Caki2 (cell line): ENCODE measurements at regions not wholly inside any gene's neighbourhood (a gene's known extent, or its start where the extent isn't known, plus 50 kb on each side); places are given as distances from the start of the nearest gene placed in this dataset.

Experiments
- DNase-seq: peaks from one replicate; pipeline ENCODE4 v3.0.0-alpha.2; 2015; ENCODE audit warnings: low read depth
- in situ Hi-C: cut with HindIII; loops from 2 replicates; pipeline ENCODE4 v1.10.0; 2016; ENCODE audit warnings: low sequenced_read_pairs, low pct_unique_long_range_greater_than_20kb, mixed read lengths

DNA sequence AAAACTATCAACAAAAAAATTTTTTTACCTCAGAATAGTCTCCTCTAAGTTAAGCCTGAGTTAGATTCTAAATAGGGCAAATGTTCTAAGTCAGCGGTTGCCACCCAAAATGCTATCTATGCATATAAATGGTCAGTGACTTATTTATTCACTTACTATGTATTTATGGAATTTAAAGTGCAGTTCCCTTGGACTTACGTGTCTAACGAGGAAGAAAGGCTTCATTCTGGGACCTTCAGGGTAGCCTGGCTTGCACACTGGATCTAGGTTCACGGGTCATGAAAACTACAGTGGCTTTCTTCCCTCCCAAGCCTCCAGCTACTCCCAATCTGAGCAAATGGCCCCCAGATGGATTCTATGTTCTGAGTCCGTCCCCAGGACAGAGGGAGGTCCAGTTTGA is 77.1 kb downstream of the ARF6 start:
- DNase-seq = no peak
- in situ Hi-C loops = no loop called here

DNA sequence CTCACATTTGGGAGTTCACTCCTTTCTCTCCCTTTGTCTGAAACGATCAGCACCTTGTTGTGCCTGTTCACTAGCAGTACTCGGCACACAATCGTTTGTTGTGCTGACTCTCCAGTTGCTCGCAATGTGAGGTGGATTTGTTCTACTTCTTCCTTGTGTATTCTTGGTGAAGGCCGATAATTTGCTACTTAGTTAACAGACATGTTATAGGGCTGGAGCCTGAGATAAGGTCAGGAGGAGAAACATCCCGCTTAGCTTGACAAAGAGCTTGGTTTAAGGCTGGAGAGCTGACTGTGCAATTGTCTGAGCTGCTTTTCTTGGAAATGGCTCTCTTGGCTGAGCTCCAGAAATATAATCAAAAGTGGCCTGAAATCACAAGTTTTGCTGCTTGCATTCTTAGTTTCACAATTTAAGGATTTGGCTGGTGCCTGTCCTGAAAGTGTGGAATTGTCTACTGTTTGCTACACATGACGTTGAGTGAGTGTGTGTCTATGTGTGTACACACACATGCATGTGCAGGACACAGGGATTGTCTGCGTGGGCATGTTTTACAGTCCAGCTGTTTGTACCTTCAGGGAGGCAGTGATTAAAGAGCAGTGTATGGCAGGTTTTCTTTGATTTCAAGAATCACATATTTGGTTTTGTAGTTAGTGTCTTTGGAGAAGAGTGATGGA is 77.7 kb downstream of the ARF6 start:
- DNase-seq = no peak
- in situ Hi-C loops = no loop called here

DNA sequence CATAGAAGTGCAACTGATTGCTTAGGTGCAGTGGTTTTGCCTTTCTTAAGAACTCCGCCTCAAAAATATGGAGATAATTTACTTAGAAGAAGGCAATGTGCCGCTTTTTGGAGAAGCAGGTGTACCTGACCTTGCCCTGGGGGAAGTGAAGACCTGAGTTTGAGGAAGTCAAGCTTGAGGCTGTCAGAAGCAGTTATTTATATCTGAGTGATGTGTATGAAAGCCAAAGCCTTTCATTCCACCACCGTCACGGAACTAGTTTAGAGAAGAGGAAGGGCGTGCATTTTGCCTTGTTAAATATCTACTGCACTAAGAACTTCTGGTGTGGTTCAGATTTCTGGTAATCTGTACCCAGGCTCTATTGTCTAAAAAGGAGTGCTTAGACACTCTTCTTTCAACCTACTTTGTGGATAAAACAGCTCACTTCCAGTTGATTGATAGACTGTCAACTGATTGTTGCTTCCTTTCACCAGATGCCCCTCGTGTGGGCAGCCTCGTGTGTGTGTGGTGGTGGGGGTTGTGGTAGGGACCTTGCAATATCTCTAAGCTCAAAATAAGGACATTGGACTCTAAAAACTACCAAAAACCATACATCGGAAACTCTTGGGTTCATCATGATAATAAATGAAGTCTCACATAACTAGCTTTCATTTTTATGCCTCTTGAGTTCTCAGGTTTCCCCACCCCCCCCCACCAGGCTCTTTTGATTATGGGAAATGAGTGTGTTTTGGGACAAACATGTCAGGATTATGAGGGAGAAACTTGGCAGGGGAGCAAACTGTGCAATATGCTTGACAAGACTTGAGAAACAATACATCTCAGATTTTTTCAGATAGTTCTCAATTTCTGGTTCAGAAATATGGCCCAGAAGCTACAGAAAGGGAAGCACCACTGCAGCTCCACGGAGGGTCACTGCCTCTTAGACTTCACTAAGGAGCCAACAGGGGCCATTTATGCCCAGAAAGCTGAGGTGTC is 78.6 kb downstream of the ARF6 start:
- no peak for DNase-seq
- in situ Hi-C loops = no loop called here

DNA sequence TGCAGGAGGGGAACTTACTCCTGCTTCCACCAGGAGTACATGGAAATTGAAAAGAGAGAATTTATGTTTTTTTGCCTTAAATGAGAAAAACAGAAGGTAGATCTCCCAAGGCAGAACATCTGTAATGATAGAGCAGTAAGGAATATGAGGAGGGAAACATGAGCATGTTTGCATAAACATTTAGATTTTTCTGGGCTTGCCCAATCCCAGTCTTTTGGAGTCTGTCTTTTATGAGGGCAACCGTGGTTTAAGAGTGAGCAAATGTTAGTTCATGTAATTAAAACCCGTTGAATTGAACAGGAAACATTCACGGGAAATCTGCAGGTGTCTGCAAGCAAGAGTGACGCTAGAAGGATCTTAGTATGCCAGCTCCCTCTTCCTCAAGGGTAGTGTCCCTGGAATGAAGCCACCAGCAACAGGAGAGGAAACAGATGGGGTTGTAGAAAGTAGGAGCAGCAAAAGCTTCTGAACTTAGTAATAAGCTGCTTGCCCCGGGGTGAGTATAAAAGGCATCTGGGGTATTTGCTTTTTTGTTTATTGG is 79.3 kb downstream of the ARF6 start:
- DNase-seq = no peak
- in situ Hi-C loops = no loop called here

DNA sequence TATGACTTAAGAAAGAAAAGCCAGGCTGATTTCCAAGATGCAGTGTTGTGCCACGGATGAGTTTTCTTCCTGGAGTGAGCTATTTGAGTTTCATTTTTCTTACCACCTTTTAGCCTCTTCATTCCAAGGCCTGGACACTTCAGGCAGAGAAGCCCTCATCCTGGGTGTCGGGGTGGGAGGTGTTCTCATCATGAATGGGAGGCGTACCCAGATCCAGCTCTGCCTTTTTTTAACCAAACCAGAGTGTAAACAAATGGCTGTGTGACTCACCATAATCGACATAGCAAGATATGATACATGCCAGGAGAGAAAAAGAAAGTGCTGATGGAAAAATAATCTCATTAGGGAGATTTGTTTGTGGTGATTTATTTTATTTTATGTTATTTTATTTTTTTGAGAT is 79.9 kb downstream of the ARF6 start:
- DNase-seq = peak; percentile 88
- in situ Hi-C loops = no loop called here

DNA sequence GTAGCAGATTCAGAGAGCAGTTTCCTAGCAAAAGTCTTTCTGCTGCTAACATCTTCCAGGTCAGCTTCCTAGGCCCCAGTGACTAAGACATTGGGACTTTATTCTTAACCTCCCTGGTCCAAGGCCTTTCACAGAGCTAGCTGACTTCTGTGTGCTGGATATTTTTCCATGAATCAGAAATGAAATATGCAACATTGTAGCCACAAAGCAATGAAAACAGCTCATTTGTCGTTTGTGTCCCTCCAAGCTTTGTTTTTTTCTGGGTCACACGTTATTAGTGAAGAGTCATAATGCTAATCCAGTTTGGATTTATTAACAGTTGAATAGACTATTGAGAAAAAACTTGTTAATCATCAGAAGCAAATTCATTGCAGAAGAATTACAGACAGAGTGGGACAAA is 82.4 kb downstream of the ARF6 start:
- peak; percentile 91 for DNase-seq
- in situ Hi-C loops = no loop called here

DNA sequence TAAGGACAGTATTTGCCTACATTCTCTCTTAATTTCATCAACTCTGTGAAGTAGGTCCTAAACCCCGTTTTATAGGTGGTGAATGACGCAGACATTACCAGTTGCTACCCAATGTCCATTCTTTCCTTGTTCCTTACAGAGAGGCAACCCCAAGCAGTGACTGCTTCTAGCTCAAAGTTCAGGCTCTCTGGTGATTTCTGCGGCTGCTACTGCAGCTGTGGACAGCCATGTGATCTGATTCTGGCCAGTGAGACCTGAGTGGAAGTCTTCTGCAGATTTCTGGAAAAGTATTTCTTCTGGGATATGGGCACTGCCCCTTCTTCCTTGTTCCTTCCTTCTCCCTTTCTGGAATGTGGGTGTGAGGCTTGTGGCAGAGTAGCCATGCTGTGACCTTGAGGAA is 82.9 kb downstream of the ARF6 start:
- no peak for DNase-seq
- in situ Hi-C loops = no loop called here

DNA sequence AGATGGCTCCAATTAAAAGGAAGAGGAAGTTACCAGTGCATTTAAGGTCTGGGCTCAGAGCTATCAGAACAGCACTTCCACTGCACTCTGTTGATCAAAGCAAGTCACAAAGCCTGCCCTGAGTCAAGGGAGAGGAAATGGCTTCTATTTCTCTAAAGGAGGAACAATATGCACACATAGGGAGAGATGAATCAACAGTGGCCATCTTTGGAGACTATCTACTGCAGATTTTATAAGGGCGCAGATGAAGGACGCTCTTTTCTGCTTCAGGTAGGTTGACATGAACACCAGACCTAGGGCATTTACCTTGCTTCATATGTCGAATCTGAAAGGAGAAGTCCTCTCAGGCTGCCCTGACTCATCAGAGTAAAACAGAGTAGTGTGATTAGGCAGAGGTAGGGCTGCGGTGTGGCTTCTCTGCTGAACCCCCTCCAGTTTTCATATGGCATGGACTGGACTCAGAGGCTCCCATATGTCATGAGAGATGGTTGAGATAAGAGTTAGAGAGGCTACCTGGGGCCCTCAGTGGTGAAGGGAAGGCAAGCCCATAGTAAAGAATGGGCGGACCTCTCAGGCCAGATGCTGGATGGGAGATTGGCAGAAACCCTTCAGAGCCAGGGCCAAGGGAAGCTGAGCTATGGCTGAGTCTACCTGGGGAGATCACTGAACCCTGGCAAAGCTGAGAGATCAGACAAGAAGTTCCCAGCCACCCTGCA is 84.4 kb downstream of the ARF6 start:
- DNase-seq = no peak
- in situ Hi-C loops = no loop called here

DNA sequence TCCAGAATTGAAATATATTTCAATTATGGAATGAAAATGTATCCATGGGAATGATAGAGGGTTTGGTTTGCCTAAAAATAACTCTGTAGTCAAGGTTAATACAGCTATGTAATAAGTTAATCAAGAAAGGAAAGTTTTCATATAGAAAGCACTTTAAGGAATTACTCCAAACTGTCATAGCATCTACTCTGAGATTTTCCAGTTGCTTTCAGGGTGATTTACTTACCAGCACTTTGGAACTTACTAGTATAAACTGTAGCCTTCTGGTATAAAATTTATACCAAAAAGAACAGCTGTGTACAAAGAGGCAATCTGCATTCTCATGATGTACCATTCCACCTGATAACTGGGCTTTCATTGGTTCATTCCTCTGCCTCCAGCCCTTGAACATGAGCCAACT is 87.1 kb downstream of the ARF6 start:
- in situ Hi-C loops = no loop called here
- DNase-seq = no peak

DNA sequence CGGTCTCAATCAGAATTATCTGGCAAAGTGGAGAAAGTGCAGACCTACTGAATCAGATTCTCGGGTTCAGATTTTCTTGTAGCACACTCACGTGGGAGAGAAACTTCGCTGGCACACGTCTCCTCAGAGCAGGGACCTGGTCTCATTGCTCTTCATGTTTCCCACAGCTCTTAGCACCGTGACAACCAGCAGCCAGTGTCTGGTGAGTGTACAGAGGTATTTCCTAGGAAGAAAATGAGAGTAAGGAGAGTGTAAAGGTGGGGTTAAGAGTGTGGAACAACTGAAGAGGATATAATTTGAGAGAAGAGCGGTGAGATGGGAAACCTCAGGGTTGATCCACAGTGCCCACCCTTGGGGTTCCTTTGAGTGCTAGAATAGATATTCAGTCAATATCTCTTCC is 89.2 kb downstream of the ARF6 start:
- in situ Hi-C loops = no loop called here
- DNase-seq = no peak

DNA sequence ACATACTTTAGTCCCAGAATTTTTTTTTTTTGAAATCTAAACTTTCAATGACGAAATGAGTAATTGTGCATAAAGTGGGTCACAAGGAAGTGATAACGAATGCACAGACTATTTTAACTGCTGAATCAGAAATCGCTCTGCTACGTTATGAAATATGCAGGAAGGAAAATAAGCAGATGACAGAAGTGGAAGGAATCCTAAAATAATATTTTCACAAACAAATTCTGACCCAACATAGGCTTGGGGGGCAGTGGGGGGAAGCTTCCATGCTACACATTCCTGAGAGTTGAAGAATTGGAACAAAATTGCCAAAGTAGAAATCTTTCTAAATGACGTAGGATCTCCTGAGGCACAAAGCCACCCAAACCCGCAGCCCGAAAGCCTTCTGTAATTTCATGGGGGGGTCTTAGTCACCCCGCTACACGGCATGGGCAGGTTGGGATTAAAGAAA is 89.6 kb downstream of the ARF6 start:
- peak; percentile 95 for DNase-seq
- in situ Hi-C loops = no loop called here

DNA sequence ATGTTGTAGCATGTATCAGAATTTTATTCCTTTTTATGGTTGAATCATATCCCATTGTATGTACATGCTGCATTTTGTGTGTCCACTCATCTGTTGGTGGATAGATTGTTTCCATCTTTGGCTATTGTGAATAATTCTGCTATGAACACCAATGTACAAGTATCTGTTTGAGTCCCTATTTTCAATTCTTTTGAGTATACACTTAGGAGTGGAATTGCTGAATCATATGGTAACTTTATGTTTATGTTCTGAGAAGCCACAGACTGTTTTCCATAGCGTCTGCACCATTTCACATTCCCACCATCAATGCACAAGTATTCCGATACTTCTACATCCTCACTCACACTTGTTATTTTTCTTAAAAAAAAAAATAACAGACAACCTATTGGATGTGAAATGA is 91.5 kb downstream of the ARF6 start:
- no peak for DNase-seq
- in situ Hi-C loops = no loop called here

DNA sequence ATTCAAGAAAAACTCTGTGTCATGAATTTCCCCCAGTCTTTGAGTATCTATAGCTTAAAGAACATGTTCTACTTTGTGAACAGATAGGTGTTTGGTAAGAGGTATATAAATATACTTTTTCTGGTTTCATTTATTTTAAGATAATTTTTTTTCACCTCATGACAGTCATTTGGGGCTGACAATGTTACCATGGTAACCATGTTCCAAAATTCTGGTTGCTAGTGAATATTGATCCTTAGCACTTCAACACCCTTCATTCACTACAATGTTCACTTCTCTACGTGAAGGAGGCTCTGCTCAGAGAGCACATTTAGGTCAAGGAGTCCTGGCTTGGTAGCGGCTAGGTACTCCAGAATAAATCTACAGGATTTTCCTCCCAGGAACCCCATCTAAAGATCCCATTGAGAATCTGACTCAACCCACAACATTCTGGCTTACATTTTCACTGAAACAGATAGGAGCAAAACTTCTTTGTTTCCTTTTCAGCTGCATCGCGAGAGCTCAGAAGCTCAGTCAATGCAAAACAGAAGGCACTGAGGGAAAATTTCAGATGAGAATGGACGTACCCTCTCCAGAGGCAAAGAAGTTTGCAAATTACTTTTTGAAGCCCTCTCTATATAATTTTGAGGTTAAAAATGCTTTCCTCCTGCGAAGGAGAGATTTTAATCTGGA is 93.6 kb downstream of the ARF6 start:
- in situ Hi-C loops = no loop called here
- no peak for DNase-seq

DNA sequence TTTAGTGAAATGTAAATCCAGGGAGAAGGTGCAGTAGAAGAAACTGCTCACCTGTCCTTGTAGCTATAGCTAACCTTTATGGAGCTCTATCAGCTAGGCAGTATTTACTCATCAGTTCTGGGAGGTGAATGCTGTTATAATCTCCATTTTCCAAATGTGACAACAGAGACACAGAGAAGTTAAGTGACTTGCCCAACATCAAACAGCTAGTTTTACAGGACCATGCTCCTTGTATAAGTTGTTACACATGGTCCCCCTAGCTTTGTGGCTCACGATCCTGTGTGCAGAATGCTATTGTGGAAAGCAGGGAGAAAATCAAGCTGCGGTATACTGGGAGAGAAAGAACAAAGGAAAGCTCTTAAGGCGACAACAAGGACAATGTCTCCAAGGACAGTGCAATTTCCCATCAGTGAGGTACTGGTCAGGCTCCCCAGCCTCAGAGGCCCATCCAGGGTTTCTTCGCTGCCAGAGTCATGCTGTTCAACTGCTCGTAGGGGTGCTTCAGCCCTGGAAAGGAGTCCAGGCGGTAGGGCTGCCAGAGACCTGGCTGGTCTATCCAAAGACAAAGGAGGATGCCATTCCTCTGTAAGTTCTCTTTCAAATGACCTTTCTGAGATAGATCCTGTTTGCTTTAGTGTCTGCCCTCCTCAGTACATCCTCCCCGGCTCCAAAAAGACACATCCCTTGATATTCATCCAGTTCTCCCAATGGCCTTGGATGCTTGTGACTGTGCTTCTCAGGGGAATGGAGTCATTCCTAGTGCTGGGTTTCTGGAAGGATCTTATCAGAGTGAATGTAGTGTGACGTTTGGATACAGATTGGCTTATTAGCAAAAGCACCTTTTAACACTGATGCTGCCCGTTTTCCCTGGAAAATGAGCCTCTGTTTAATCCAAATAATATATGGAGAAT is 95.5 kb downstream of the ARF6 start:
- in situ Hi-C loops = no loop called here
- DNase-seq = no peak

DNA sequence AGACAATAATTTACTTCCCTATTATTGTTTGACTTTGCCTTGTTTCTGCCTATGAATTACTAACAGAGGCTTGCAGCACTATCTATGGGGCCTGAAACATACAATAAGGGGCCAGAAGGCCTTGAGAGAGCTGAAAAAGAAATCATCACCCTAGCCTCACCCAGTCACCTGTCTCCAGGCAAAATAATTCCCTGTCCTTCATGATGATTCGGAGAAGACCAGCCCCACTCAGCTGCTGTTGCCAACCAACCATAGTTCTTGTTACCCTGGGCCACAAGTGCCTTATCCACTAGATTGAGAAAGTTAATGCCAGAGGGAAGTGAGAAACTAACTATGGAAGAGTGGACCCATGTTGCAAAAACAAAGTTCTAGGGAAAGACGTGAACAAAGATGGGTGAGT is 97.1 kb downstream of the ARF6 start:
- DNase-seq = peak; percentile 24
- in situ Hi-C loops = no loop called here

DNA sequence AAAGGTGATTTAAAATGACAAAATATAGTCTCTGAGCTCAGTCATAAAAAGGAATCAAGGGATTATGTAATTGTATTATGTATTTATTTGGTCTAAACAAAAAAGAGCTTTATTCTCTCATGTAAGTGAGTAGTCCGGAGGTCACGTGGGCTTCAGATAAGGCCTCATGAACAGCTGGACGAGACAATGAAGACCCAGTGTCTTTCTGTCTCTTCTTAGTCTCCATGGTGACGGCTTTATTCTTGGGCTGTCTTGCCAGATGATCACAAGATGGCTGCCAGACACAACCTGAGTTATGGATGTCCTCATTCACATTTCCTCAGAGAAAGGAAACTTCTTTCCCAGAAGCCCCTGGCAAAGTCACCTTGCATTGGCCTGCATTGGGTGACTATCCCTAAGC is 98.6 kb downstream of the ARF6 start:
- in situ Hi-C loops = no loop called here
- DNase-seq = no peak

DNA sequence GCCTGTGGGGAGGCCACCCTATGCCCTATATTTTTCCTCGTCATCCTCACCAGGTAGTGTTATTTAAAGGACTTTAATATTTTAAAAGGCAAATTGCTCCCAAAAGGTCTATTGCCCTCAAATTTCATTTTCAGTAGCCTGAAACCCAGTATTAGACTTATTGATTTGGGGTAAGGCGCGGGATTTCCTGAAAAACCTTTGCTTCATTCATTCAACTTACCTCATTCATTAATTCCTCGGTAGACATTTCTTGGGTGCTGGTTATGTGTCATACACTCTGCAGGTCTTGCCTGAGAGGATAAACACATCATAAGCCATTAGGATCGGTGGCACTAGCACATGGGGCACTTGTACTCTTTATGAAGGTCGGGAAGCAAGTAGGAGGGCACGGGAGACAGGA is 99.2 kb downstream of the ARF6 start:
- in situ Hi-C loops = no loop called here
- no peak for DNase-seq
